ENCODE measurements at regions not wholly inside any gene's neighbourhood (a gene's known extent, or its start where the extent isn't known, plus 50 kb on each side); places are given as distances from the start of the nearest gene placed in this dataset.

- ChIA-PET POLR2A (no interaction called here), CTCF (no interaction called here)
- no peaks in the 10 kb centered on the region for H3K4me1 ChIP-seq (ENCODE audit: control insufficient read depth, insufficient read depth, low read length)
- H3K4me3 ChIP-seq (ENCODE audit: low read depth in 2 of 2, low read length in 2 of 2), result no peak overlapping the region
- H3K9me3 ChIP-seq (ENCODE audit: control insufficient read depth, insufficient read depth, low read depth, low read length), result no peaks in the 10 kb centered on the region
- in situ Hi-C loops (cut with HindIII; ENCODE audit: low pct_unique_long_range_greater_than_20kb, low sequenced_read_pairs) (no loop called here), intact Hi-C loops (cut with micrococcal nuclease; ENCODE audit: unreplicated experiment) (no loop called here)
- TF ChIP-seq SIN3A (IDR thresholded peaks at IDR 0.05; ENCODE audit: borderline replicate concordance, insufficient read depth, low read depth, low read length), result no peak
- no peaks in the 10 kb centered on the region for H3K27me3 ChIP-seq (ENCODE audit: control insufficient read depth, insufficient read depth, low read length)
- ATAC-seq (no peak), DNase-seq (ENCODE audit: low read depth, low spot score) (no peak)
- no peak overlapping the region for H3K27ac ChIP-seq (ENCODE audit: low read length)
- no TSS peak for BruUV-seq (replicated peaks)
- H3K36me3 ChIP-seq (ENCODE audit: control insufficient read depth, insufficient read depth, low read length), result no peaks in the 10 kb centered on the region
Observed at GRCh38 chr22:49290711-49291110, 537.0 kb downstream of the BRD1 start.

- Histone ChIP-seq H3K4me3 (ENCODE audit: low read depth in 2 of 2, low read length in 2 of 2) (no peak overlapping the region), H3K27me3 (ENCODE audit: control insufficient read depth, insufficient read depth, low read length) (no peaks in the 10 kb centered on the region), H3K36me3 (ENCODE audit: control insufficient read depth, insufficient read depth, low read length) (no peaks in the 10 kb centered on the region), H3K9me3 (ENCODE audit: control insufficient read depth, insufficient read depth, low read depth, low read length) (no peaks in the 10 kb centered on the region), H3K4me1 (ENCODE audit: control insufficient read depth, insufficient read depth, low read length) (no peaks in the 10 kb centered on the region), H3K27ac (ENCODE audit: low read length) (no peak overlapping the region)
- CTCF ChIA-PET, result no interaction called here
- no TSS peak for BruUV-seq (replicated peaks)
- POLR2A ChIA-PET, result no interaction called here
- TF ChIP-seq REST (IDR thresholded peaks at IDR 0.05; ENCODE audit: insufficient read depth in 1 of 2, low read depth in 2 of 2, low read length in 1 of 2) (no peak), POLR2AphosphoS5 (IDR thresholded peaks at IDR 0.05; ENCODE audit: low read depth, low read length) (no peak), TCF7L2 (IDR thresholded peaks at IDR 0.05; ENCODE audit: low read depth, low read length) (no peak), SIN3A (IDR thresholded peaks at IDR 0.05; ENCODE audit: borderline replicate concordance, insufficient read depth, low read depth, low read length) (no peak), CTCF (IDR thresholded peaks at IDR 0.05) (no peak)
- ATAC-seq (no peak), DNase-seq (ENCODE audit: low read depth, low spot score) (no peak)
- intact Hi-C loops (cut with micrococcal nuclease; ENCODE audit: unreplicated experiment) (no loop called here), in situ Hi-C loops (cut with HindIII; ENCODE audit: low pct_unique_long_range_greater_than_20kb, low sequenced_read_pairs) (no loop called here)
Observed at GRCh38 chr22:49289822-49290679, 537.6 kb downstream of the BRD1 start.

GRCh38 chr22:49286181-49286760 lies 541.4 kb downstream of the BRD1 start:
- Histone ChIP-seq H3K36me3 (ENCODE audit: control insufficient read depth, insufficient read depth, low read length) (no peaks in the 10 kb centered on the region), H3K27me3 (ENCODE audit: control insufficient read depth, insufficient read depth, low read length) (no peaks in the 10 kb centered on the region), H3K4me3 (ENCODE audit: low read depth in 2 of 2, low read length in 2 of 2) (no peak overlapping the region), H3K4me1 (ENCODE audit: control insufficient read depth, insufficient read depth, low read length) (no peaks in the 10 kb centered on the region; the same call in 1 of the 2 replicates), H3K27ac (ENCODE audit: low read length) (no peak overlapping the region), H3K9me3 (ENCODE audit: control insufficient read depth, insufficient read depth, low read depth, low read length) (no peaks in the 10 kb centered on the region)
- intact Hi-C loops (cut with micrococcal nuclease; ENCODE audit: unreplicated experiment), result no loop called here
- BruUV-seq (replicated peaks), result no TSS peak
- ChIA-PET CTCF (no interaction called here), POLR2A (no interaction called here)
- in situ Hi-C loops (cut with HindIII; ENCODE audit: low pct_unique_long_range_greater_than_20kb, low sequenced_read_pairs), result no loop called here
- ATAC-seq (no peak), DNase-seq (ENCODE audit: low read depth, low spot score) (no peak)
- TF ChIP-seq TCF7L2 (IDR thresholded peaks at IDR 0.05; ENCODE audit: low read depth, low read length) (no peak), CTCF (IDR thresholded peaks at IDR 0.05) (no peak), POLR2AphosphoS5 (IDR thresholded peaks at IDR 0.05; ENCODE audit: low read depth, low read length) (no peak), SIN3A (IDR thresholded peaks at IDR 0.05; ENCODE audit: borderline replicate concordance, insufficient read depth, low read depth, low read length) (no peak), REST (IDR thresholded peaks at IDR 0.05; ENCODE audit: insufficient read depth in 1 of 2, low read depth in 2 of 2, low read length in 1 of 2) (no peak)

Data from Panc1 (cell line).